OCI-LY1 (cell line): ENCODE measurements at regions not wholly inside any gene's neighbourhood (a gene's known extent, or its start where the extent isn't known, plus 50 kb on each side); places are given as distances from the start of the nearest gene placed in this dataset.

ENCODE experiments used
- H2AFZ ChIP-seq: fragments of 200-600 bp; sonication (generic), shearing (Covaris generic); 2 replicates; pipeline ENCODE4 v1.6.0; 2014; ENCODE audit warnings: antibody characterized with exemption, mild to moderate bottlenecking, low read length
- H3F3A ChIP-seq: fragments of 200-600 bp; sonication (generic), shearing (Covaris generic); 2 replicates; pipeline ENCODE4 v1.6.0; 2014; ENCODE audit warnings: mild to moderate bottlenecking, antibody characterized with exemption, low read length, moderate library complexity; ENCODE audit not compliant: insufficient read depth
- H3K27ac ChIP-seq: fragments of 200-600 bp; sonication (generic); 2 replicates; pipeline ENCODE4 v1.5.1; 2014; ENCODE audit warnings: low read length, mixed run types, mild to moderate bottlenecking, low read depth; ENCODE audit not compliant: poor library complexity, severe bottlenecking
- H3K27me3 ChIP-seq: fragments of 200-600 bp; sonication (generic); 2 replicates; pipeline ENCODE4 v1.6.0; 2014; ENCODE audit warnings: antibody characterized with exemption, mild to moderate bottlenecking, low read length, moderate library complexity; ENCODE audit not compliant: insufficient read depth
- H3K36me3 ChIP-seq: fragments of 200-600 bp; sonication (generic); 2 replicates; pipeline ENCODE4 v1.6.1; 2014; ENCODE audit warnings: mild to moderate bottlenecking, antibody characterized with exemption, low read length, moderate library complexity, mixed read lengths; ENCODE audit not compliant: insufficient read depth
- H3K4me1 ChIP-seq: fragments of 200-600 bp; sonication (generic); 2 replicates; pipeline ENCODE4 v1.5.1; 2014; ENCODE audit warnings: mild to moderate bottlenecking, low read length, moderate library complexity; ENCODE audit not compliant: insufficient read depth, severe bottlenecking
- H3K4me2 ChIP-seq: fragments of 200-600 bp; sonication (generic), shearing (Covaris generic); 2 replicates; pipeline ENCODE4 v1.6.1; 2014; ENCODE audit warnings: low read length
- H3K4me3 ChIP-seq: fragments of 200-600 bp; sonication (generic); 2 replicates; pipeline ENCODE4 v1.5.1; 2014; ENCODE audit warnings: low read length, low read depth, mild to moderate bottlenecking, mixed read lengths; ENCODE audit not compliant: poor library complexity, severe bottlenecking
- H3K79me2 ChIP-seq: fragments of 200-600 bp; shearing (Covaris generic); 2 replicates; pipeline ENCODE4 v1.6.1; 2016; ENCODE audit warnings: mixed run types, low read length, mixed read lengths; ENCODE audit not compliant: insufficient read depth
- H3K9ac ChIP-seq: fragments of 200-600 bp; sonication (generic), shearing (Covaris generic); 2 replicates; pipeline ENCODE4 v1.6.1; 2014; ENCODE audit warnings: mild to moderate bottlenecking, low read length, mixed read lengths
- H3K9me2 ChIP-seq: fragments of 200-600 bp; sonication (generic), shearing (Covaris generic); 2 replicates; pipeline ENCODE4 v1.6.1; 2014; ENCODE audit warnings: low read depth, mild to moderate bottlenecking, low read length, mixed read lengths
- H3K9me3 ChIP-seq: fragments of 200-600 bp; shearing (Covaris generic); 2 replicates; pipeline ENCODE4 v1.6.1; 2014; ENCODE audit warnings: low read length, mixed read lengths
- H4K20me1 ChIP-seq: fragments of 200-600 bp; sonication (generic), shearing (Covaris generic); 2 replicates; pipeline ENCODE4 v1.6.0; 2016; ENCODE audit warnings: mild to moderate bottlenecking, low read length; ENCODE audit not compliant: insufficient read depth
- CTCF ChIP-seq: fragments of 200-600 bp; sonication (generic), shearing (Covaris generic); IDR thresholded peaks from 2 replicates; pipeline ENCODE4 v1.5.1; 2017; ENCODE audit warnings: mild to moderate bottlenecking, antibody characterized with exemption, low read length, moderate library complexity, mixed read lengths
- EZH2 ChIP-seq: fragments of 200-600 bp; sonication (generic), shearing (Covaris generic); IDR thresholded peaks from 2 replicates; pipeline ENCODE4 v1.8.0; 2017; ENCODE audit warnings: borderline replicate concordance, mixed run types, mild to moderate bottlenecking, antibody characterized with exemption, low read length, moderate library complexity, mixed read lengths

DNA sequence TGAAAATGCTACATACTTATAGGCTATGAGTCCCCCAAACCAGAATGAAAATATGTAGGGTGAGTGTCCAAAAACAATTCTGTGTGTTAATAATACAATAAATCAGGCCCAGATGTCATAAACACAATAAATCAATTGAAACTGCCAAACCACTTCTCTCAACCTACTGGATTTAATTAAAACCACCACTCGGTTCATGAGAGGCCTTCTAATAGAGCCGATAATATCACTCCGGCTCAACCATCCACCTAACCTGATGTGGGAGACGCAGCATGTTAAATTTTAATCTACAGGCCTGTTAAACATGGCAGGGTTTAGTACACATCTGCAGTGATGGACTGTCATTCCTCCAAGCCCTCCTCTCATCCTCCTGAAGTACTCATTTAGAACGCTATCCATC, 734.5 kb upstream of the ZNF608 start:
- H3K27ac ChIP-seq: no peak overlapping the region
- no peak overlapping the region for H2AFZ ChIP-seq
- H3K79me2 ChIP-seq: no peaks in the 10 kb centered on the region
- H3K27me3 ChIP-seq: no peaks in the 10 kb centered on the region
- no peaks in the 10 kb centered on the region for H4K20me1 ChIP-seq
- no peak overlapping the region for H3K9ac ChIP-seq
- H3K4me2 ChIP-seq: no peak overlapping the region
- no peak overlapping the region for H3K4me3 ChIP-seq
- no peak for TF ChIP-seq EZH2
- H3K9me3 ChIP-seq: no peaks in the 10 kb centered on the region
- no peaks in the 10 kb centered on the region for H3F3A ChIP-seq
- no peaks in the 10 kb centered on the region for H3K9me2 ChIP-seq
- H3K36me3 ChIP-seq: no peaks in the 10 kb centered on the region
- H3K4me1 ChIP-seq: peaks cover 14% of the 10 kb centered on the region

DNA sequence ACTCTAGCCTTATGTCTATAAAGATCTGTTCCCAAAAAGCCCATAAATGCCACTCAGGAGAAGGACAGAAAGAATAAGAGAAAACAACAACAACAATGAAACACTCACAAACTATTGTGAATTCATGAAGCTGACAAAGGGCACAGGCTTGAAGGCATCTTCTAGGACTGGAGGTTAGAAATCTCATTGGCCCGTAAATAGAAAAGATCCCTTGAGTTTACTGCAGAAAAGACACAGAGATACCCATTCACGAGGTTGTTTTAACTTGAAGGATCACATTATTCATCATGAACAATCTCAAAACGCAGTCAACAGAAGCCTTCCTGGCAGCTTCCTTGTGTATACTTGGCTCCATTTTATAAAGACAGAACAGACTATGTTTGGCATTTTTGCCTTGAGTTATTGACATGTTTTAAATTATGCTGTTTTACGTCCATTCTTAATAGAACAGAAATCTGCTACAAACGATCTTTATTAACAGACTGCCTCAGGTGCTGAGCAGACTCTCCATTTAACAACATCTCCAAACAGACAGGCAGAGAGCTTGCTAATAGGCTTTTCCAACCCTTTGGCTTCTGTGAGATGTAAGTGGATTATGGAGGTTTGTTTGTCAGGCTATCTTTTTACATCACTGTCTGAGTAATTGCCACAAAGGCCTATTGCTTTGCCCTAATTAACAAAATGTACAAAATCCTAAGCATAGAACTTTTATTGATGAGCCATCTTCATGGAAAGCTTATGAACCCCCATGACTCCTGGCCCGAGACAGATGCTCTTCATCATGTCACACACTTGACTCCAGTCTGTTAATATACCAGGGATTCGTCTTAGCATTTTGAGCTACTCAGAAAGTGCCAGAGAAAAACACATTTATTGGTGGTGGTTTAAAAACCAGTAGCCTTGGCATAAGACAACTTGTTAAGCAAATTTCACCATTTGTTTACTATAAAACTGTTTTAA, 735.3 kb upstream of the ZNF608 start:
- Histone ChIP-seq H3K4me1 (peaks cover 17% of the 10 kb centered on the region), H4K20me1 (no peaks in the 10 kb centered on the region), H2AFZ (no peak overlapping the region), H3K9me2 (no peaks in the 10 kb centered on the region), H3K27me3 (no peaks in the 10 kb centered on the region), H3K4me2 (no peak overlapping the region), H3K36me3 (no peaks in the 10 kb centered on the region), H3K9ac (no peak overlapping the region), H3K4me3 (no peak overlapping the region), H3F3A (no peaks in the 10 kb centered on the region), H3K79me2 (no peaks in the 10 kb centered on the region), H3K27ac (no peak overlapping the region), H3K9me3 (no peaks in the 10 kb centered on the region)
- TF ChIP-seq CTCF (no peak), EZH2 (no peak)

DNA sequence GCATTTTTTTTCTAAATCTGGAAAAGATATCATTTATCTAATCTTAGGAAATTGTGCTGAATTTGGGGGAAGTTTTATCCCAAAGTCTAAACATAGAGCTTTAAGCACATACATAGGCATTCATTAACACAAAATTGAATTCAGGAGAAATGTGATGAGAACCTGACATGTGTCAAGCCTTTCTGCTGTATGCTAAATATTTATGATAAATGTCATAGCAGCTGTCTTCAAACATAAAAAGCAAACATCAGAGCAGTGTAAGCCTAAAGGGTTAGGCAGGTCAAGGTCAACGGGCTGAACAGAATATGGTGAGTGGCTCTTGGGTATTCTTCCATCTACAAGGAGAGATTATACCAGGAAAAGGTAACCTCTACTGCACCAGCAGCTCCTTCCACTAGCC, 737.2 kb upstream of the ZNF608 start:
- no peaks in the 10 kb centered on the region for H3K9me3 ChIP-seq
- no peaks in the 10 kb centered on the region for H4K20me1 ChIP-seq
- H2AFZ ChIP-seq: no peak overlapping the region
- H3K79me2 ChIP-seq: no peaks in the 10 kb centered on the region
- no peak overlapping the region for H3K4me2 ChIP-seq
- H3K9me2 ChIP-seq: no peaks in the 10 kb centered on the region
- H3K4me1 ChIP-seq: peaks cover 17% of the 10 kb centered on the region
- no peak overlapping the region for H3K27ac ChIP-seq
- H3K4me3 ChIP-seq: no peak overlapping the region
- no peaks in the 10 kb centered on the region for H3K36me3 ChIP-seq
- no peaks in the 10 kb centered on the region for H3K27me3 ChIP-seq
- H3K9ac ChIP-seq: no peak overlapping the region
- H3F3A ChIP-seq: no peaks in the 10 kb centered on the region
- TF ChIP-seq CTCF (no peak), EZH2 (no peak)
